ENCODE measurements at regions not wholly inside any gene's neighbourhood (a gene's known extent, or its start where the extent isn't known, plus 50 kb on each side); places are given as distances from the start of the nearest gene placed in this dataset.
"Not testable (repeated sequence)": the region's sequence is repeated elsewhere in the genome, so short reads cannot be mapped to it uniquely, and the experiment has no call there.

DNA sequence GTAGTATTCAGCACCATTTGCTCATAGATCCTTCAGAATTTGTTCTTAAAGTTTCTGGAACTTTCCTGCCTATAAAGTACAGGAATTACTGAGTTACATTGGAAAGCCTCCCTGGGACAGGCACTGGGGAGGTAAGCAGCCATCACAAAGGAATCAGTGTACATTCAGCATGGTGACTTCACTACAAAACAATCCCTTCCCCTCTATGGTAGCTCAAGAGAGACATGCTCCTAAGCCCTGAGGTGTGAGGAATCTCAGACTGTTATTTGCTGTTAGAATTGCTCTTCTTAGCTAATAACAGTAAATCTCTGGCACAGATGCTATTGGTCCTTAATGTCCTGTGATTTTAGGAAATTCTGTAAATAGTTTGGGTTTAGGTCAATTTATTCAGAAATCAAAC lies 1898.0 kb upstream of the PCDH7 start:
- DNase-seq (ENCODE audit: low spot score), result no peak

DNA sequence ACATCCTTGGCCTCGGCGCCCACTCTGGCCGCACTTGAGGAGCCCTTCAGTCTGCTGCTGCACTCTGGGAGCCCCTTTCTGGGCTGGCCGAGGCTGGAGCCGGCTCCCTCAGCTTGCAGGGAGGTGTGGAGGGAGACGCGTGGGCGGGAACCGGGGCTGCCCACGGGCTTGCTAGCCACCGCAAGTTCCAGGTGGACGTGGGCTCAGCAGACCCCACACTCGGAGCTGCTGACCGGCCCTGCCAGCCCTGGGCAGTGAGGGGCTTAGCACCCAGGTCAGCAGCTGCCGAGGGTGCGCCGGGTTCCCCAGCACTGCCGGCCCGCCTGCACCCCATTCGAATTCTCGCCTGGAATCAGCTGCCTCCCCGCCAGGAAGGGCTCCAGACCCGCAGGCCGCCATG lies 1892.3 kb upstream of the PCDH7 start:
- DNase-seq (ENCODE audit: low spot score), result no peak

DNA sequence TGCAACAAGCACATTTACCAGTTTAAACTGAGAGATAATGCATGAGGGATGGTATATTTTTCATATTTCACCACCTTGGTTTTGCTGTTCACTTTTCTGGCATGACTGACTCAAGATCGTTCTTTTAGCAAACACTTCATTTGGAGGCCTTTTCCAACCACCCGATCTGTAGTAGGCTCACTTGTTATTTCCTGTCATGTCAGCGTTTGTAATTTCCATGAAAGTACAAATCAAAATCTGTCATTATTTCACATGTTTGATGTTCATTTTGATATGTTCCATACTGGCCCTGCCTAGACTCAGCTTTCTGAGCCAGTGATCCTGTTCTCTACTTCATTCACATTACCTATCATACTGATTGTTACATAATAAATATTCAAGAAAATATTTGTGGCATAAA lies 1888.3 kb upstream of the PCDH7 start:
- no peak for DNase-seq (ENCODE audit: low spot score)

DNA sequence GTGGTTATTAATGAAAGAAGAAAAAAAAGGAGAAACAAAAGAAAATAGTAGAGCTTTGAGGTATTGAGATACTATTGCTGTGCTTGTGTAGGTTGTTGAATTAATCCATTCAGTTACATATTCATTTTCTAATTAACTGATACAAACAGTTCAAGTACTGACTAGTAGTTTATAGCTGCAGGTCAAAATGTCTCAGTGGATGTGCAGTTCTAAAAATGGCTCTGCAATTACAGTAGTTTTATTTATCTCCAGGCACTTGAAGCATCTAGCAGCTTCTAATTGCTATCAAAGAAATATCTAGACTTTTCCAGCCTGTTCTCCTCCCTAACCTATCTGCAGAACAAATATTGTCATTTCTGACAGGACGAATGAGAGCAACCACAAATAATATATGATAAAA lies 1887.7 kb upstream of the PCDH7 start:
- no peak for DNase-seq (ENCODE audit: low spot score)

DNA sequence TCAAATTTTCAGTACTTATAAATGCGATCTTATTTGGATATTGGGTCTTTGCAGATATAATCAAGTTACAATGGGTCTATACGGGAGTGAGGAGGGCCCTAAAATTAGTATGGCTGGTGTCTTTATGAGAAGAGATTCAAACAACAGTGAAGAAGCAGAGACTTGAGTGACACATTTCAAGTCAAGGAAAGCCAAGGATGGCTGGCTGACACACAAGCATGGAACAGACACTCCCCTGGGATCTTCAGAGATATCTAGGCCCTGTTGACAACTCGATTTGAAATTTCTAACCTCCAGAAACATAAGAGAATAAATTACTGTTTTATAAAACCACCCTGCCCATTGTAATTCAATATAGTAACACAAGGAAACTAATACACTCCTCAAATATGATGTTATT lies 1886.0 kb upstream of the PCDH7 start:
- no peak for DNase-seq (ENCODE audit: low spot score)

DNA sequence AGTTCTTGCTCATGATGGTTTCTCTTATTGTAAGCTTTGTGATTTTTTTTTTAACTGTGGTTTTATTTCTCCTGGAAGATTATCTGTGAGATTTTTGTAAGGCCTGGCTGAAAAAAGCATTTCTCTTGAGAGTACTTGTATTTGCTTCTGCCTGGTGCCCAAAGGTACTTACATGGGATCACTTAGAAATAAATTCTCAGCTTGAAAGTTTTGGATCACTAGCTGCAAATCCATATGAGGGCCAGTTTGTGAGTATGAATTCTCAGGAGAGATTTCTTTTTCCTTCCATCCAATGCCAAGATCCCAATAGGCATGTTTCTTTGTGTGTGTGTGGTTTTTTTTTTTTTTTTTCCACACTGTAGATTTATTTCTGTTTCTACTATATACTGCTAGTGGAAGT lies 1884.7 kb upstream of the PCDH7 start:
- no peak for DNase-seq (ENCODE audit: low spot score)

DNA sequence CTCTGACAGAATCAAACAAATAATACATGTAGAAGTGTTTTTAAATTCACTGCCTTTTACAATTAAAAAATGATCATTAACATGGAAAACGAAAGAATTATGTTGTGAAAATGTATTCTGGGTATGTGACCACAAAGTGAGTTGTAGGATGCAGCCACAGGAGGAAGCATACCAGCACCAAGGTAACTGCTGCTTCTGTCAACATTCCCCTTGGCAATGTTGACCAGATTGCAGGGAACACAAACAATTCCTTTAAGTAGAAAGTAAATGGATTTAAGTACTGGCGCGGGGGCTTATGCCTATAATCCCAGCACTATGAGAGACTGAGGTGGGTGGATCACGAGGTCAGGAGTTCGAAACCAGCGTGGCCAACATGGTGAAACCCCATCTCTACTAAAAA lies 1877.9 kb upstream of the PCDH7 start:
- no peak for DNase-seq (ENCODE audit: low spot score)

DNA sequence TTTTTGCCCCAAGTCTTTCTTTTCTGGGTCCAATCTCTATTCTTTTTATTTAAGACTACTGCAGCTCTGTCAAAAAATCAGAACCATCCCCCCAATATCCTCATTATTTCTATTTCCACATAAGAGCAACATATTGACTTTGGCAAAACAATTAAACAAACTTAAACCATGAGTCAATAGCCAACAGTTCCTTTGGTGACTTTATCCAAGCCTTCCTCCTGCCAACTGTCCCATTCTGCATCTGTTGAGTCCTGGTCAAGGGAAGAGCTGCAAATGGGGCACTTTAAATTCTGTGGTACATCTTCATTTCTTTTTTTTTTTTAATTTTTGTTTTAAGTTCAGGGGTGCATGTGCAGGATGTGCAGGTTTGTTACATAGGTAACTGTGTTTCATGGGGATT lies 1875.0 kb upstream of the PCDH7 start:
- DNase-seq (ENCODE audit: low spot score), result no peak

DNA sequence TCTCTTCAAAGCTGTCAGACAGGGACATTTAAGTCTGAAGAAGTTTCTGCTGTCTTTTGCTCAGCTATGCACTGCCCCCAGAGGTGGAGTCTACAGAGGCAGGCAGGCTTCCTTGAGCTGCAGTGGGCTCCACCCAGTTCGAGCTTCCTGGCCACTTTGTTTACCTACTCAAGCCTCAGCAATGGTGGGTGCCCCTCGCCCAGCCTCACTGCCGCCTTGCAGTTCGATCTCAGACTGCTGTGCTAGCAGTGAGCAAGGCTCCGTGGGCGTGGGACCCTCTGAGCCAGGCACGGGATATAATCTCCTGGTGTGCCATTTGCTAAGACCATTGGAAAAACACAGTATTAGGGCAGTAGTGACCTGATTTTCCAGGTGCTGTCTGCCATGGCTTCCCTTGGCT lies 1863.1 kb upstream of the PCDH7 start:
- DNase-seq (ENCODE audit: low spot score), result not testable (repeated sequence)

DNA sequence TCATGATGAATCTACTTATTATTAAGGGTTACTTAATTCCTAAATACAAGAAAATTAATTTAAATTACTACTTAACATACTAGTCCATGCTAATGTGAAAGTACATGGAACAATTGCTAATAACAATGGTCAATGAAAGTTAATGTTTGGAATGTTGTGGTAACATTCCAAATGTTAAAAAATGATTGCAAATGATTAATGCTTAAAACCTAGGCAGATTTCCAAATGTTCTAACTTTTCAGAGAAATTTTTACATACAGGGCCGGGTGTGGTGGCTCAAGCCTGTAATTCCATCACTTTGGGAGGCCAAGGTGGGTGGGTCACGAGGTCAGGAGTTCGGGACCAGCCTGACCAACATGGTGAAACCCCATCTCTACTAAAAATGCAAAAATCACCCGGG lies 1851.3 kb upstream of the PCDH7 start:
- no peak for DNase-seq (ENCODE audit: low spot score)

DNA sequence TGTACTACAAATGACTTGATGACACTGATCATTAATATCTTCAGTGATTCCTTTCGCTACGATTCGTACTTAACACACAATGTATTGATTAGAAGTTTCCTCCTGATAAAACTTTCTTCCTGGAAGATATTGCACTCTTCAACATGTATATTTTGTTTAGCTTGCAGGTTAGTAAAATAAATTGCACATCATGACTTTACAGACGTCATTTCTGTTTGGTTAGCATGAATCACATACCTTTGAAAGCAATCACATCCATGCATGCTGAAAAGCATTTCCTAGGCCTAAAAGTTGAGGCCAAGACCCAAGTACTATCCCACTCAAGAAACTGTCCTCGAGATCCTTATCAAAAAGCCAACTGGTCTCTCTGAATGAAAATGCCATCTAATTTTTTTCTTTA lies 1841.0 kb upstream of the PCDH7 start:
- no peak for DNase-seq (ENCODE audit: low spot score)

DNA sequence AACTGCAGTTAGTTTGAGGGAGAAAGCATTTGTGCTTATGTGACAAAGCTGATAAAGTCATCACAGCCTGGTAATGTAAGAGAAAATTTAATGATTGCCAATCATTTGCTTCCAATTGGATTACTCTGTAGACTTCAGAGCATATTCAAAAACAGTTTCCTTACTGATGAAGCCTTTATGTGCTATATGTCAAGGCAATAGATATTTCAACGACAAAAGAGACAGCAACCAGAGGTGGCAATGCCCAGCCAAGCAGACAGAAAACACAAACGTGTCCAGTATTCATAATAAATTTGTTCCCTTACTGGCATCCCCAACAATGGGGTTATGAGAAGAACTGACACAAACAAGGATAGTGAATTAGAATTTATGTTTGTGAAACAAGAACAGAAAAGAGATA lies 1840.3 kb upstream of the PCDH7 start:
- no peak for DNase-seq (ENCODE audit: low spot score)

DNA sequence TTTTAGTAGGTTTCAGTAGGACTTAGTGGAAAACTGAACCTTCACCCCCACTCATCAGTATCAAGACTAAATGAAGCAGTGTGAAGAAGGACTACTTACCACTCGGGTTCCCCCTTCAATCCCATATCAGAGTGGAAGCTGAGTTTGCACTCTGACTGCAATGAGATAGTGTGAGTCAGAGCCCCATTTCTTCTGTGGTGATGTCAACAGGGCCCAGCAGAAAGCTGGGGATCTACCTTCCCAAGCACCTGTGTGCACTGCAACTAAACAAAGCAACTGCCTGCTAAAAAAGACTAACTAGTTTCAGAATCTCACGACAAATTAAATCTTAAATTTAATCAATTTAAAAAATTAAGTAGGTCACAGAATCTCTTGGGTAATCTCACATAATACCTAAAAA lies 1837.0 kb upstream of the PCDH7 start:
- DNase-seq (ENCODE audit: low spot score), result no peak

DNA sequence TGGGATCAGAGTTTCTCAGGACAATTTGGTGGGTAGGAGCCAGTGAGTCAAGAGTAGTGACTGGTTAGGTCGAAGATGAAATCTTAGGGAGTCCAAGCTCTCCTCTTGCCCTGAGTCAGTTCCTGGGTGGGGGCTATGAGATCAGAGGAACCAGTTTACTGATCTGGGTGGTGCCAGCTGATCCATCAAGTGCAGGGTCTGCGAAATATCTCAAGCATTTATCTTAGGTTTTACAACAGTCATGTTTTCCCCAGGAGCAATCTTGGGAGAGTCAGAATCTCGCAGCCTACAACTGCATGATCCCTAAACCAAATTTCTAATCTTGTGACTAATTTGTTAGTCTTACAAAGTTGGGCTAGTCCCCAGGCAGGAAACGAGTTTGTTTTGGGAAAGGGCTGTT lies 1833.2 kb upstream of the PCDH7 start:
- no peak for DNase-seq (ENCODE audit: low spot score)

DNA sequence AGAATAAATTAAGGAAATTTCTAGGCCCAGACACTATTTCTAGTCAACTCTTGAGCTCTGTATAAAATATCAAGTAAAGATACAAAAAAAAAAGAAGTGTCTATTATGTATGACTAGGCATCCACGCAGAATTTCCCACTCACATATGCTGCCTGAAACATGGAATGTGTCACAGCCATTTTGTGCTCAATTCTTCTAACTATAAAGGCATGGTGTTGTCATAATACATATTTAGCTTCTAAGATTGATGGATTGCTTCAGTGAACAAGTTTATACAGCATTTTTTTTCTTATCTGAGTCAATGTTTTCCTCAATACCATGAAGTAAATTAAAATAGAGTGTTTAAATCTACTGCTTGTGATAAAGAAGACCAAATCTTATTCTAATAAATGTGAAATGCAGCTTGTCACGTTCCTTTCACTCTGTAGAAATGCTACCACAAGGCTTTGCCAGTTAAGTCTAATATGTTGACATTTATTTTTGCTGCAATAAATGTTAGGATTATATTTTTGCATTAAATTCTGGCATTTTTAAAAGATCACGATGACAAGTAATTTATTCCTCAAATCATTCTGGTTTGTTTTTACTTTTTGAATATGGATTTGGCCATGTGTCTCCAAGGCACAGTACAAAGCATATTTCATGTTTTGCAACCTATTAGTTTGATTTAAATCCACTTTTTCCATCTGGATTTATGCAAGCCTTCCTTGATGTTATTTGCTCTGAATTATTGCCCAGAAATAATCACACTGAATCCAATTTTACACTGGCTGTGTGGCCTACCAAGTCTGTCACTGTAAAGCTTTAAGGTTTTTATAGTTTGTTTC lies 1829.0 kb upstream of the PCDH7 start:
- no peak for DNase-seq (ENCODE audit: low spot score)

DNA sequence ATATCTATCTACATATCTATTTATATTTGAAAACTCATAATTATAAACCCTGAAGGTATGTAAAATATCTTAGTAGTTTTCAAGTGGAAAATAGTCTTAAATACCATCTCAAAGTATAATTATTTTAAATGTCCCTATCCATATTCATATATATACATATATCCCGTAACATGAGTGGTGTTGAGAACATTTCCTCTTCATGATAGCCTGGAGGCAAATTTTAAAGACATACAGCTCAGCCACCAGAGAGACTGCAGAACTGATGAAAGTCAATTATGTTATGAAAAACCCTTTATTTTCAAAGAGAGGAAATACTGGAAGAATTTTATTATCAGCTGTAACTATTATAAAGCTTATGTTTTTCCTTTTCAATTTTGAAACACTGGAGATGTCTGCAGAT lies 1806.7 kb upstream of the PCDH7 start:
- DNase-seq (ENCODE audit: low spot score), result no peak

DNA sequence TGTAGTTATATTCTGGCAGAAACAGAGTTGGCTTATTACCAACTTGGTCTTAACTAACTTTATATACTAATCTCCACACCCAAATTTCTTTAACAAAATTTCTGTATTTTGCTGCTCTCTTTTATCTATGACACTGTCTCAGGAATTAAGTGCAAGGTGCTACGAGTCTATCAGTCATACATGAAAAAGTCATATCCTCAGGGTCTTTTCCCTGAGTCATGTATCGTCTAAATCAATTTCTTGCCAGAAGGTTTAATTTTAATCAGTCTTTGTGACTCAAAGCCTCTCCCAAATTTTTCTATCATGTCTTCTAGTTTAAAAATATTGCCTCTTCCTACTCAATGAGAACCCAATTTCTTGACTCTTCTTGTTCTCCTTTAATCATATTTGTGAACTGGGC lies 1803.6 kb upstream of the PCDH7 start:
- no peak for DNase-seq (ENCODE audit: low spot score)

DNA sequence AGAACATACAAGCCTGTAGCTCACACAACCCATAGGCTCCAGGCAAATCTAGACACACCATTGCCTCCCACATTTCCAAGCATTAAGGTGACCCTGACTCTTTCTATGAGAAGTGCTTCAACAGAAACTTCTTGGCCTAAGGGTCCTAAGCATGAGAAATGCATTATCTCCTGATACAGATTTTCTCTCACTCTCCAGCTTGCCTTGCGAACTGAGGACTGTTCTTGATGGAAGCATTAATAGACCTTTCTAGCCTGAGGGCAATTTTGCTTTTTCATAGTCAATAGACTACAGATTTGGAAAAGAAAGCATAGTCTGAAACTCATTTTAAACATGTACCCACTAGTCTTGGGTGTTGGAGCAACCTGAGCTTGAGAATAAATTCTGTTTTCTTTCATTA lies 1801.3 kb upstream of the PCDH7 start:
- DNase-seq (ENCODE audit: low spot score), result no peak

DNA sequence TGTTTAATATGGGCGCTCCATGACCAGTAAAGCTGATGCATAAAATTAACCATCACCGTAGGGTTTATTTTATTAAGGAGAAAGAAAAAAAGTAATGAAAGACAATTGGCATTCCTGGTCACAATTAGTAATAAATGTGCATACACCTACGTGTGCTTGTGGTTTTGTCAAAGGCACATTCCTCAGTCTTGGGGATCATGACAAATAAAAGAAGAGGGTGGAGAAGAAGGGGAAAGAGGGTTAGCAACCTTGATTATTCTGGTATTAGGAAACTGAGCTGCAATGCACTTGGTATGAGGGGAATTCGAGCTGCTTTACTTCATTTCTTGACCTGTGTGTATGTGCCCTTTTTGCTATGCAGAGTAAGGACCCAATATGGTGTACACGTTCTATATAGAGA lies 1798.3 kb upstream of the PCDH7 start:
- no peak for DNase-seq (ENCODE audit: low spot score)

DNA sequence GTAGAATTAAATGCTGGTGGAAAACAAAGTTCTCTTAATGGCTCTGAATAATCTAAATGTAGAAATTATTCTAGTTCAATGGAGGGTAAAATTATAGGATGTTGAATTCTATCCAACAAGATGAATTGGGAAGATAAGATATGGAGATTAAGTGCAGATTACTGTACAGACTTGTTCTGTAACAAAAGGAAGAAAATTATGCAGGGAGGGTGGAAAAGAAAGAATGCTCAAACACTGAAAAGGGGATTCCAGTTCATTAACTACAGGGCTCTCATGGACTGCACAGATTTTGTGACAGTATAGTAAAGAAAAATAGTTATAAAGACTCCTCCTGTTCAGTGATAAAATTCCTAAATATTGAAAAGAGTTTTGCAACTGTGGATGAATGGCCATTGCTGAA lies 1794.0 kb upstream of the PCDH7 start:
- DNase-seq (ENCODE audit: low spot score), result no peak

DNA sequence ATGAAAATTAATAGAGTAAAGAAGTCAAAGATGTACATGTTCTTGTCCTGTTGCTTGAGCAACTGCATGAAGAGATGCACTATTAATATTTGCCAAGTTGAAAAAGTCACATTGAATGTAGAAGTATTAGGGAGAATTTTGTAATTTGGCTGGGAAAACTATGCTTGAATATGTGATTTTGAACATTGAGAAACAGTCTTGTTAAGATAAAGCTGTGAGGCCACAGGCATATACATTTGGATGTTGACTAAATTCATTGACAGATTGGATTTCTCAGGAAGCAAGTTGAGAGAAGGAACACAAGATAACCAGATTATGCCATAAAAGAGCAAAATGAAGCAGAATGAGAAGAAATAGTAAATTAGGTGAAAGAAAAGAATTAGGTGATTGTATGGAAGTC lies 1777.5 kb upstream of the PCDH7 start:
- DNase-seq (ENCODE audit: low spot score), result no peak

DNA sequence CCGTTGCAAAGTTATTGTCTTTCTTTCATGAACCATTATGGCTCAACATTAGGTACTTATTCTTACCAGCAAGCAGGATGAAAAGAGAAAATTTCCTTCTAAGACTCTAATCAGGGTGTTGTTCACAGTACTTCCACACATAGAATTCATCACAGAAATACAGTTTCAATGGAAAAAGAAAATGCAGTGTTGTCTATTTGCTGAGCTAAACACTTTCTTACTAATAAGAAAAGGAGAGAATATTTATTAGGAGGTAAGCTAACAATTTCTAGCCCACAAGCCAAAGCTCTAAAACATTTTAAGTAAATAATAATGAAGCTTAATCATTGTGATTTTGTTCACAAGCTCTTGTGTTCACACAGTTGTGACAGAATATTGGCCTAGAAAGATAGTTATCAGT lies 1772.8 kb upstream of the PCDH7 start:
- DNase-seq (ENCODE audit: low spot score), result no peak

DNA sequence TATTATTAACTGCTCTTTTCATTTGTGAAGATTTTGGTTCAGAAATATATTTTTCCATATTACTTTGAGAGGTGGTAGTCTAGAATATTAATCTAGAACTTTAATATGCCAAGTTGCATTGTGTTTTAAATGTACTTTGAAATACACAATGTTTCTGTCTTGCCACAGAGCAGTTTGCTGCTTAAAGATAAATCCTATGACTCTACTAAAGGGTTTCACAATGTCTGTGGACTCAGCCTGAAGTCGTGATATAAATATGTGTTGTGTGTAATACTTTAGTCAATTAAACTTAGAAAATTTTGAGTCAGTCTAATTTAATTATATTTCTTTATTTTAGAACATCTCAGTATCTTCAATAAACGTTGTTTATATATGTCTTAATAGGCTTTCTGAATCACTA lies 1771.7 kb upstream of the PCDH7 start:
- no peak for DNase-seq (ENCODE audit: low spot score)

DNA sequence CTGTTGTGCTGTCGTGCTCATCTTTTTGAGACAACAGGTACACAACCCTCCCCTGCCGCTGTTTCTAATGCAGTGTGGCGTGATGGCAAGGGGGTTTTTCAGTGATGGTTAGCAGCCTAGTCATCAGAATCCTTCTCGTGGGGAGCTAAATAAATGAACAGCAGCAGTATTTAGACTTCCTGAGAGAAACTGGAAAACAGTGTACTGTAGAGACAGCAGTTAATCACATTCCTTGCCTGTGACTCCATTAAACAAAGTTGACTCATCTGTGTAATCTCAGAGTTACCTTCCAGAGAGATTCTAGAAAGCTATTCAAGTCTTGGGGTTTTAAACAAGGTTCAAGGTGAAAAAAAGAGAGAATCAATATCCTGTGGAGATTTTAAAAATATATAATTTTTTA lies 1753.2 kb upstream of the PCDH7 start:
- DNase-seq (ENCODE audit: low spot score), result no peak

All from SW480 (cell line).